HepG2 (cell line): ENCODE measurements at regions not wholly inside any gene's neighbourhood (a gene's known extent, or its start where the extent isn't known, plus 50 kb on each side); places are given as distances from the start of the nearest gene placed in this dataset.

Experiments
- ATAC-seq: fragments of 200-7000 bp; cut with Tn5 transposase; 3 replicates; pipeline ENCODE4 v1.9.1; 2020; ENCODE audit warnings: mild to moderate bottlenecking, moderate library complexity
- BruUV-seq: library from RNA; stranded (reverse); fragments of 400-500 nt; replicated peaks from 2 replicates; lab custom pipeline; 2021; lab: Mats Ljungman, UMichigan
- CTCF ChIA-PET: fragments of 300-600 bp; formaldehyde crosslinking; extraction: SDS; loops from one replicate; lab custom pipeline; 2021; ENCODE audit warnings: low total read pairs, inconsistent platforms, low intra/inter-chr PET ratio; lab: Yijun Ruan, JAX
- POLR2A ChIA-PET: fragments of 350-600 bp; sonication (Branson Sonifier 250); formaldehyde crosslinking; loops from one replicate; lab custom pipeline; 2020; ENCODE audit warnings: antibody characterized with exemption, inconsistent platforms; lab: Yijun Ruan, JAX
- DNase-seq: peaks from one replicate; pipeline ENCODE4 v3.0.0-alpha.2; 2015; ENCODE audit warnings: low spot score
- FAIRE-seq: peaks from 3 replicates; lab custom pipeline; 2011; peaks lifted over from hg19 to GRCh38; lab: Jason Lieb, UNC
- H2AFZ ChIP-seq: one replicate; pipeline ENCODE4 v1.6.1; 2011; ENCODE audit warnings: low read length, inconsistent platforms
- H3K27ac ChIP-seq: fragments of 300-600 bp; 3 replicates; pipeline ENCODE4 v1.8.0; 2011; ENCODE audit warnings: mixed run types, mild to moderate bottlenecking, mixed read lengths, low read length, inconsistent platforms; ENCODE audit not compliant: insufficient read depth; ENCODE audit errors: extremely low read length
- H3K27me3 ChIP-seq, 2 experiments: fragments of 200-600 bp in 1 of 2; 2 replicates in 1 of 2; 3 replicates in 1 of 2; pipeline versions ENCODE4 v1.6.0 to v1.8.0; 2011; ENCODE audit warnings: low read length in 2 of 2, mild to moderate bottlenecking in 2 of 2, moderate library complexity in 2 of 2, inconsistent platforms in 1 of 2; ENCODE audit not compliant: insufficient read depth in 2 of 2, control insufficient read depth in 1 of 2
- H3K36me3 ChIP-seq, 2 experiments: fragments of 200-600 bp in 1 of 2; replicated peaks in 1 of 2; 2 replicates in 1 of 2; 3 replicates in 1 of 2; pipeline versions ENCODE4 v1.5.1 to v1.8.0; 2011; ENCODE audit warnings: low read length in 2 of 2, inconsistent platforms in 1 of 2; ENCODE audit not compliant: insufficient read depth in 2 of 2, control insufficient read depth in 1 of 2
- H3K4me1 ChIP-seq: 2 replicates; pipeline ENCODE4 v1.5.1; 2012; ENCODE audit warnings: low read length, inconsistent platforms; ENCODE audit not compliant: insufficient read depth
- H3K4me2 ChIP-seq: 2 replicates; pipeline ENCODE4 v1.6.0; 2011; ENCODE audit warnings: low read depth, low read length, inconsistent platforms
- H3K4me3 ChIP-seq, 3 experiments: fragments of 200-600 bp in 1 of 3; sonication (generic), shearing (Covaris generic) in 1 of 3; replicated peaks in 1 of 3; 2 replicates each; pipeline ENCODE4 v1.5.1; 2011 to 2016; ENCODE audit warnings: low read length in 3 of 3, inconsistent platforms in 2 of 3, low read depth in 2 of 3, mild to moderate bottlenecking in 2 of 3, control low read depth in 1 of 3, mixed read lengths in 1 of 3; ENCODE audit not compliant: insufficient read depth in 1 of 3
- H3K79me2 ChIP-seq: one replicate; pipeline ENCODE4 v1.6.1; 2011; ENCODE audit warnings: low read length, inconsistent platforms; ENCODE audit not compliant: insufficient read depth
- H3K9ac ChIP-seq: 2 replicates; pipeline ENCODE4 v1.6.0; 2011; ENCODE audit warnings: mild to moderate bottlenecking, low read depth, low read length, inconsistent platforms; ENCODE audit not compliant: insufficient read depth
- H3K9me3 ChIP-seq: 2 replicates; pipeline ENCODE4 v1.5.1; 2012; ENCODE audit warnings: mild to moderate bottlenecking, low read length
- H4K20me1 ChIP-seq: 2 replicates; pipeline ENCODE4 v1.6.0; 2011; ENCODE audit warnings: inconsistent platforms, mild to moderate bottlenecking, low read length, moderate library complexity; ENCODE audit not compliant: insufficient read depth
- ASH2L ChIP-seq: fragments of 300-600, 200-600 bp; sonication (generic); IDR thresholded peaks from 2 replicates; pipeline ENCODE4 v1.7.0; 2017; ENCODE audit warnings: low read depth, mild to moderate bottlenecking, moderate library complexity, mixed read lengths, low read length; ENCODE audit not compliant: insufficient read length
- HOXA5 ChIP-seq: sonication (generic); formaldehyde crosslinking; IDR thresholded peaks from 2 replicates; pipeline ENCODE4 v1.4.0; 2020; ENCODE audit warnings: missing genetic modification reagents
- KDM5B ChIP-seq: sonication (generic); formaldehyde crosslinking; IDR thresholded peaks from 2 replicates; pipeline ENCODE4 v1.4.0; 2020; ENCODE audit warnings: missing genetic modification reagents, mild to moderate bottlenecking, borderline replicate concordance
- MAFK ChIP-seq, 2 experiments: IDR thresholded peaks in 1 of 2; conservative IDR thresholded peaks in 1 of 2; 2 replicates each; pipeline ENCODE4 v1.6.1; 2011; ENCODE audit warnings: improper control_type of control experiment in 2 of 2, low read length in 2 of 2
- NCOA1 ChIP-seq: sonication (generic); formaldehyde crosslinking; IDR thresholded peaks from 2 replicates; pipeline ENCODE4 v1.9.0; 2021; ENCODE audit warnings: missing genetic modification reagents
- NPAS2 ChIP-seq: sonication (generic); formaldehyde crosslinking; IDR thresholded peaks from 2 replicates; pipeline ENCODE4 v1.8.0; 2022; ENCODE audit warnings: mild to moderate bottlenecking, missing genetic modification reagents, borderline replicate concordance
- SALL2 ChIP-seq: sonication (generic); formaldehyde crosslinking; IDR thresholded peaks from 2 replicates; pipeline ENCODE4 v1.8.1; 2023; ENCODE audit warnings: mild to moderate bottlenecking, missing genetic modification reagents, inconsistent platforms
- SCMH1 ChIP-seq: sonication (generic); formaldehyde crosslinking; IDR thresholded peaks from 2 replicates; pipeline ENCODE4 v1.9.0; 2021; ENCODE audit warnings: missing genetic modification reagents, mild to moderate bottlenecking, borderline replicate concordance
- SSRP1 ChIP-seq: IDR thresholded peaks from 2 replicates; pipeline ENCODE4 v1.6.1; 2016; ENCODE audit warnings: control low read depth
- SYNCRIP ChIP-seq: fragments of 200-400 bp; formaldehyde crosslinking; IDR thresholded peaks from 2 replicates; pipeline ENCODE4 v1.6.1; 2018; ENCODE audit warnings: mild to moderate bottlenecking, low read depth, low read length; ENCODE audit not compliant: insufficient read depth
- ZNF20 ChIP-seq: sonication (generic); formaldehyde crosslinking; IDR thresholded peaks from 2 replicates; pipeline ENCODE4 v1.4.0; 2020; ENCODE audit warnings: mild to moderate bottlenecking, moderate library complexity, missing genetic modification reagents
- ZNF3 ChIP-seq: IDR thresholded peaks from 2 replicates; pipeline ENCODE4 v1.7.0; 2017; ENCODE audit warnings: inconsistent platforms
- WGBS: methylation state at CpG from one replicate; pipeline ENCODE4 v1.1.6; 2017; ENCODE audit warnings: low lambda C conversion rate; 5-methylcytosine and 5-hydroxymethylcytosine counted together
- in situ Hi-C: cut with HindIII; loops from 2 replicates; pipeline ENCODE4 v1.10.0; 2017; ENCODE audit warnings: low pct_unique_long_range_greater_than_20kb; ENCODE audit not compliant: extremely low pct_ligation_motif_present
- intact Hi-C: fragments of 100-400 bp; cut with micrococcal nuclease; formaldehyde crosslinking; loops from one replicate; pipeline ENCODE4 v1.10.0; 2022; ENCODE audit not compliant: unreplicated experiment
- TF ChIP-seq, protein P1 (sequence below): sonication (generic); formaldehyde crosslinking; IDR thresholded peaks from 2 replicates; pipeline ENCODE4 v1.8.1; 2023; ENCODE audit warnings: mild to moderate bottlenecking, inconsistent platforms, moderate library complexity, missing genetic modification reagents, borderline replicate concordance
- TF ChIP-seq, protein P2 (sequence below): sonication (generic); formaldehyde crosslinking; IDR thresholded peaks from 2 replicates; pipeline ENCODE4 v1.4.0; 2020; ENCODE audit warnings: missing genetic modification reagents
- TF ChIP-seq, protein P3 (sequence below): IDR thresholded peaks from 2 replicates; pipeline ENCODE4 v1.6.1; 2018; ENCODE audit warnings: missing genetic modification reagents, mild to moderate bottlenecking, missing compliant biosample characterization

DNA sequence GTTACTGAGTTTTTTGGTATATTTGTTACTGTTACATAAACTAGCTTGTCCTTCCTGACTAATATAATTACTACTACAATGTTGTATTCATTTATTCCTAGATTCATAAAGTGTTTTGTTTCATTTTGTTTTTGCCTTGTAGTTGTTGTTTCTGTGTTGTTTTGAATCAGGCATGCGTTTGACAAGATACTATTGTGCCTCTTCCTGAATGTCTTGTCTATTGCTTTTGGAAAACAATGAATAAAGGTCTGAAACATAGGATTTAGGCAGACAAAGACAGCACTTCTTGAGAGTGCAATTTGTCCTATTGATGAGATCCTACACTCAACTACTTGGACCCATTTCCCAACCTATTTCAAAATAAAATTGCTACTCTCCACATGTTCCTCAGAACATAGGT lies 630.4 kb upstream of the BOD1L1 start:
- H3K79me2 ChIP-seq: no peaks in the 10 kb centered on the region
- CTCF ChIA-PET: no interaction called here
- no peak overlapping the region for H3K9ac ChIP-seq
- peaks cover 93% of the 10 kb centered on the region for H3K9me3 ChIP-seq
- in situ Hi-C loops (no loop called here), intact Hi-C loops (no loop called here)
- H3K27me3 ChIP-seq: no peaks in the 10 kb centered on the region
- no peak for DNase-seq
- no peak for FAIRE-seq
- POLR2A ChIA-PET: no interaction called here
- TF ChIP-seq ASH2L: no peak
- TF ChIP-seq NPAS2 (CRISPR knock-in tag): no peak
- no peak for TF ChIP-seq ZNF20 (CRISPR knock-in tag)
- TF ChIP-seq MAFK (conservative IDR thresholded peaks at IDR 0.05 in 1 of 2, IDR thresholded peaks at IDR 0.05 in 1 of 2; ENCODE audit: low read length in 2 of 2): no peak
- no peak for TF ChIP-seq KDM5B (CRISPR knock-in tag)
- TF ChIP-seq SYNCRIP: no peak
- TF ChIP-seq ZNF3 (CRISPR knock-in tag): no peak
- TF ChIP-seq, protein P1, sequence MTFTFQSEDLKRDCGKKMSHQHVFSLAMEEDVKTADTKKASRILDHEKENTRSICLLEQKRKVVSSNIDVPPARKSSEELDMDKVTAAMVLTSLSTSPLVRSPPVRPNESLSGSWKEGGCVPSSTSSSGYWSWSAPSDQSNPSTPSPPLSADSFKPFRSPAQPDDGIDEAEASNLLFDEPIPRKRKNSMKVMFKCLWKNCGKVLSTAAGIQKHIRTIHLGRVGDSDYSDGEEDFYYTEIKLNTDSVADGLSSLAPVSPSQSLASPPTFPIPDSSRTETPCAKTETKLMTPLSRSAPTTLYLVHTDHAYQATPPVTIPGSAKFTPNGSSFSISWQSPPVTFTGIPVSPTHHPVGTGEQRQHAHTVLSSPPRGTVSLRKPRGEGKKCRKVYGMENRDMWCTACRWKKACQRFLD (CRISPR knock-in tag): no peak
- no peak for TF ChIP-seq HOXA5 (CRISPR knock-in tag)
- TF ChIP-seq SCMH1 (CRISPR knock-in tag): no peak
- TF ChIP-seq, protein P2, sequence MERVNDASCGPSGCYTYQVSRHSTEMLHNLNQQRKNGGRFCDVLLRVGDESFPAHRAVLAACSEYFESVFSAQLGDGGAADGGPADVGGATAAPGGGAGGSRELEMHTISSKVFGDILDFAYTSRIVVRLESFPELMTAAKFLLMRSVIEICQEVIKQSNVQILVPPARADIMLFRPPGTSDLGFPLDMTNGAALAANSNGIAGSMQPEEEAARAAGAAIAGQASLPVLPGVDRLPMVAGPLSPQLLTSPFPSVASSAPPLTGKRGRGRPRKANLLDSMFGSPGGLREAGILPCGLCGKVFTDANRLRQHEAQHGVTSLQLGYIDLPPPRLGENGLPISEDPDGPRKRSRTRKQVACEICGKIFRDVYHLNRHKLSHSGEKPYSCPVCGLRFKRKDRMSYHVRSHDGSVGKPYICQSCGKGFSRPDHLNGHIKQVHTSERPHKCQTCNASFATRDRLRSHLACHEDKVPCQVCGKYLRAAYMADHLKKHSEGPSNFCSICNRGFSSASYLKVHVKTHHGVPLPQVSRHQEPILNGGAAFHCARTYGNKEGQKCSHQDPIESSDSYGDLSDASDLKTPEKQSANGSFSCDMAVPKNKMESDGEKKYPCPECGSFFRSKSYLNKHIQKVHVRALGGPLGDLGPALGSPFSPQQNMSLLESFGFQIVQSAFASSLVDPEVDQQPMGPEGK (CRISPR knock-in tag): no peak
- TF ChIP-seq SALL2 (CRISPR knock-in tag): no peak
- TF ChIP-seq SSRP1 (CRISPR knock-in tag): no peak
- no peak for TF ChIP-seq NCOA1 (CRISPR knock-in tag)
- TF ChIP-seq, protein P3, sequence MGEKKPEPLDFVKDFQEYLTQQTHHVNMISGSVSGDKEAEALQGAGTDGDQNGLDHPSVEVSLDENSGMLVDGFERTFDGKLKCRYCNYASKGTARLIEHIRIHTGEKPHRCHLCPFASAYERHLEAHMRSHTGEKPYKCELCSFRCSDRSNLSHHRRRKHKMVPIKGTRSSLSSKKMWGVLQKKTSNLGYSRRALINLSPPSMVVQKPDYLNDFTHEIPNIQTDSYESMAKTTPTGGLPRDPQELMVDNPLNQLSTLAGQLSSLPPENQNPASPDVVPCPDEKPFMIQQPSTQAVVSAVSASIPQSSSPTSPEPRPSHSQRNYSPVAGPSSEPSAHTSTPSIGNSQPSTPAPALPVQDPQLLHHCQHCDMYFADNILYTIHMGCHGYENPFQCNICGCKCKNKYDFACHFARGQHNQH: no peak
- H3K4me3 ChIP-seq: no peak overlapping the region
- H3K4me1 ChIP-seq: no peaks in the 10 kb centered on the region
- BruUV-seq: no TSS peak
- H3K27ac ChIP-seq: no peak overlapping the region
- H4K20me1 ChIP-seq: no peaks in the 10 kb centered on the region
- no peaks in the 10 kb centered on the region for H3K36me3 ChIP-seq
- H2AFZ ChIP-seq: no peak overlapping the region
- 0% methylated on average over 1 of the region's 1 CpG for WGBS
- no peak for ATAC-seq
- H3K4me2 ChIP-seq: no peak overlapping the region
